Spleen (tissue), 11 donors: ENCODE measurements at regions not wholly inside any gene's neighbourhood (a gene's known extent, or its start where the extent isn't known, plus 50 kb on each side); places are given as distances from the start of the nearest gene placed in this dataset.

Source experiments
- DNase-seq: peaks from one replicate; pipeline ENCODE4 v3.0.0-alpha.2; 2020
- H3K27ac ChIP-seq, 8 donors: fragments of 200-600 bp; sonication (generic) in 7 of 8; 1 replicate in 4 of 8; 2 replicates in 4 of 8; pipeline versions ENCODE4 v1.5.0 to v1.8.0; 2016 to 2021; ENCODE audit warnings: inconsistent platforms in 4 of 8, mild to moderate bottlenecking in 4 of 8, moderate library complexity in 1 of 8
- H3K27me3 ChIP-seq, 7 donors: fragments of 200-600 bp; sonication (generic) in 6 of 7; replicated peaks in 1 of 7; 1 replicate in 4 of 7; 2 replicates in 3 of 7; pipeline versions ENCODE4 v1.5.0 to v1.8.0; 2016 to 2021; ENCODE audit warnings: inconsistent platforms in 3 of 7, mild to moderate bottlenecking in 1 of 7
- H3K36me3 ChIP-seq, 6 donors: fragments of 200-600 bp; sonication (generic) in 5 of 6; 1 replicate in 4 of 6; 2 replicates in 2 of 6; pipeline versions ENCODE4 v1.5.0 to v1.8.0; 2016 to 2021; ENCODE audit warnings: inconsistent platforms in 2 of 6
- H3K4me1 ChIP-seq, 6 donors: fragments of 200-600 bp; sonication (generic) in 5 of 6; 1 replicate in 3 of 6; 2 replicates in 3 of 6; pipeline versions ENCODE4 v1.5.0 to v1.8.0; 2016 to 2021; ENCODE audit warnings: inconsistent platforms in 3 of 6
- H3K4me3 ChIP-seq, 8 donors: fragments of 200-600 bp; sonication (generic) in 7 of 8; 1 replicate in 4 of 8; 2 replicates in 4 of 8; pipeline versions ENCODE4 v1.5.0 to v1.8.0; 2016 to 2021; ENCODE audit warnings: inconsistent platforms in 4 of 8, mild to moderate bottlenecking in 4 of 8, moderate library complexity in 2 of 8
- H3K9me3 ChIP-seq, 8 donors: fragments of 200-600 bp; sonication (generic) in 7 of 8; 1 replicate in 4 of 8; 2 replicates in 4 of 8; pipeline versions ENCODE4 v1.5.0 to v1.8.0; 2016 to 2021; ENCODE audit warnings: inconsistent platforms in 4 of 8
- POLR2A ChIP-seq, 3 donors: fragments of 450-650 bp; IDR thresholded peaks; one replicate each; pipeline ENCODE4 v1.5.1; 2017; ENCODE audit warnings: antibody characterized with exemption in 3 of 3, mild to moderate bottlenecking in 1 of 3
- POLR2AphosphoS5 ChIP-seq, 3 donors: sonication (generic); formaldehyde crosslinking; IDR thresholded peaks; one replicate each; pipeline ENCODE4 v1.5.1; 2017; ENCODE audit warnings: antibody characterized with exemption in 3 of 3
- WGBS, 5 donors: extraction: QIAGEN DNeasy Blood & Tissue Kit in 3 of 5; methylation state at CpG; one replicate each; pipeline versions ENCODE4 v1.1.5 to v1.1.7; 2013 to 2018; 5-methylcytosine and 5-hydroxymethylcytosine counted together
- intact Hi-C: fragments of 100-400 bp; cut with DNase I; formaldehyde crosslinking; loops from one replicate; pipeline ENCODE4 v1.15.0; 2023; ENCODE audit warnings: low total_unique reads
- TF ChIP-seq, protein P1 (sequence below), 11 experiments: fragments of 200-600 bp in 7 of 11; fragments of 450-650 bp in 4 of 11; sonication (generic) in 4 of 11; IDR thresholded peaks in 8 of 11; conservative IDR thresholded peaks in 3 of 11; 1 replicate in 7 of 11; 2 replicates in 4 of 11; pipeline versions ENCODE4 v1.4.0 to v1.8.0; 2016 to 2021; ENCODE audit warnings: antibody characterized with exemption in 11 of 11, inconsistent platforms in 4 of 11, mild to moderate bottlenecking in 1 of 11
- donor health status: healthy with polysubstance abuse.
- donor health status: DM: no; HTN: no; CAD: no; lungs with moderate emphysema.
- donor health status: DM: no; HTN: no; CAD: no.
- donor health status: Bipolar disorder and iron deficiency.
- donor health status: healthy.
- donor health status: DM: no; HTN: no; CAD: no.
- donor health status: DM: yes; HTN: yes; CAD: no.

- WGBS, 5 donors, result 70 to 82% (median 73%) methylated on average over 5 to 8 of the region's 8 CpGs
Measured at GRCh38 chr2:158893026-158893425, 75.4 kb upstream of the TANC1 start.

GRCh38 chr2:158893474-158893873 is 75.0 kb upstream of the TANC1 start:
- Histone ChIP-seq H3K27me3 (no peaks in the 10 kb centered on the region), H3K36me3 (no peaks in the 10 kb centered on the region), H3K4me3 (no peak overlapping the region), H3K9me3 (no peaks in the 10 kb centered on the region), H3K4me1 (no peaks in the 10 kb centered on the region), H3K27ac (no peak overlapping the region)
- TF ChIP-seq POLR2A (IDR thresholded peaks at IDR 0.05) (no peak), POLR2AphosphoS5 (IDR thresholded peaks at IDR 0.05) (no peak)
- TF ChIP-seq, protein P1, sequence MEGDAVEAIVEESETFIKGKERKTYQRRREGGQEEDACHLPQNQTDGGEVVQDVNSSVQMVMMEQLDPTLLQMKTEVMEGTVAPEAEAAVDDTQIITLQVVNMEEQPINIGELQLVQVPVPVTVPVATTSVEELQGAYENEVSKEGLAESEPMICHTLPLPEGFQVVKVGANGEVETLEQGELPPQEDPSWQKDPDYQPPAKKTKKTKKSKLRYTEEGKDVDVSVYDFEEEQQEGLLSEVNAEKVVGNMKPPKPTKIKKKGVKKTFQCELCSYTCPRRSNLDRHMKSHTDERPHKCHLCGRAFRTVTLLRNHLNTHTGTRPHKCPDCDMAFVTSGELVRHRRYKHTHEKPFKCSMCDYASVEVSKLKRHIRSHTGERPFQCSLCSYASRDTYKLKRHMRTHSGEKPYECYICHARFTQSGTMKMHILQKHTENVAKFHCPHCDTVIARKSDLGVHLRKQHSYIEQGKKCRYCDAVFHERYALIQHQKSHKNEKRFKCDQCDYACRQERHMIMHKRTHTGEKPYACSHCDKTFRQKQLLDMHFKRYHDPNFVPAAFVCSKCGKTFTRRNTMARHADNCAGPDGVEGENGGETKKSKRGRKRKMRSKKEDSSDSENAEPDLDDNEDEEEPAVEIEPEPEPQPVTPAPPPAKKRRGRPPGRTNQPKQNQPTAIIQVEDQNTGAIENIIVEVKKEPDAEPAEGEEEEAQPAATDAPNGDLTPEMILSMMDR (IDR thresholded peaks at IDR 0.05 in 8 of 11, conservative IDR thresholded peaks at IDR 0.05 in 3 of 11), result no peak
- 82 to 94% (median 88%) methylated on average over 2 of the region's 2 CpGs for WGBS, 5 donors
- intact Hi-C loops, result no loop called here
- DNase-seq, result no peak

More at GRCh38 chr2:158893026-158893425, 75.4 kb upstream of the TANC1 start:
- DNase-seq, result no peak
- Histone ChIP-seq H3K4me3 (no peak overlapping the region), H3K27ac (no peak overlapping the region), H3K9me3 (no peaks in the 10 kb centered on the region), H3K27me3 (no peaks in the 10 kb centered on the region), H3K36me3 (no peaks in the 10 kb centered on the region), H3K4me1 (no peaks in the 10 kb centered on the region)
- intact Hi-C loops, result no loop called here
- TF ChIP-seq POLR2A (IDR thresholded peaks at IDR 0.05), result no peak
- TF ChIP-seq, protein P1 (IDR thresholded peaks at IDR 0.05 in 8 of 11, conservative IDR thresholded peaks at IDR 0.05 in 3 of 11), result no peak
- no peak for TF ChIP-seq POLR2AphosphoS5 (IDR thresholded peaks at IDR 0.05)

GRCh38 chr2:158894078-158894477 is 74.4 kb upstream of the TANC1 start:
- no peaks in the 10 kb centered on the region for H3K36me3 ChIP-seq
- no peak overlapping the region for H3K27ac ChIP-seq
- H3K4me1 ChIP-seq, result no peaks in the 10 kb centered on the region
- TF ChIP-seq POLR2AphosphoS5 (IDR thresholded peaks at IDR 0.05), result no peak
- no peak for TF ChIP-seq POLR2A (IDR thresholded peaks at IDR 0.05)
- TF ChIP-seq, protein P1 (IDR thresholded peaks at IDR 0.05 in 8 of 11, conservative IDR thresholded peaks at IDR 0.05 in 3 of 11), result no peak
- no peak overlapping the region for H3K4me3 ChIP-seq
- 75 to 85% (median 82%) methylated on average over 5 of the region's 5 CpGs for WGBS, 5 donors
- no peak for DNase-seq
- H3K9me3 ChIP-seq, result no peaks in the 10 kb centered on the region
- intact Hi-C loops, result no loop called here
- no peaks in the 10 kb centered on the region for H3K27me3 ChIP-seq

- TF ChIP-seq, protein P1 (IDR thresholded peaks at IDR 0.05 in 8 of 11, conservative IDR thresholded peaks at IDR 0.05 in 3 of 11), result no peak
- TF ChIP-seq POLR2AphosphoS5 (IDR thresholded peaks at IDR 0.05) (no peak), POLR2A (IDR thresholded peaks at IDR 0.05) (no peak)
- no peaks in the 10 kb centered on the region for H3K27me3 ChIP-seq
- H3K9me3 ChIP-seq, result no peaks in the 10 kb centered on the region
- WGBS, 5 donors, result 78 to 93% (median 83%) methylated on average over 4 of the region's 4 CpGs
- no peak overlapping the region for H3K4me3 ChIP-seq
- H3K36me3 ChIP-seq, result no peaks in the 10 kb centered on the region
- H3K27ac ChIP-seq, result no peak overlapping the region
- DNase-seq, result no peak
- intact Hi-C loops, result no loop called here
- no peaks in the 10 kb centered on the region for H3K4me1 ChIP-seq
Measured at GRCh38 chr2:158894572-158894971, 73.9 kb upstream of the TANC1 start.
